HL-60 (cell line): ENCODE measurements at regions not wholly inside any gene's neighbourhood (a gene's known extent, or its start where the extent isn't known, plus 50 kb on each side); places are given as distances from the start of the nearest gene placed in this dataset.

Experiments
- DNase-seq, 2 experiments: peaks; one replicate each; pipeline ENCODE4 v3.0.0-alpha.2; 2010 to 2020; ENCODE audit warnings: low read depth in 1 of 2, low spot score in 1 of 2
- H3K27ac ChIP-seq: fragments of 250-450 bp; sonication (Bioruptor Pico); replicated peaks from 2 replicates; pipeline ENCODE4 v1.5.1; 2020; ENCODE audit warnings: mild to moderate bottlenecking, moderate library complexity
- H3K27me3 ChIP-seq: fragments of 250-450 bp; sonication (Bioruptor Pico); 2 replicates; pipeline ENCODE4 v1.5.1; 2021; ENCODE audit warnings: mild to moderate bottlenecking, moderate library complexity; ENCODE audit not compliant: insufficient read depth, poor library complexity, severe bottlenecking
- H3K4me3 ChIP-seq: replicated peaks from 2 replicates; pipeline ENCODE4 v1.5.1; 2011; ENCODE audit warnings: mild to moderate bottlenecking, control low read depth, low read length; ENCODE audit not compliant: insufficient read depth
- GABPA ChIP-seq: IDR thresholded peaks from 2 replicates; pipeline ENCODE4 v1.6.1; 2012; ENCODE audit warnings: low read depth
- POLR2AphosphoS5 ChIP-seq: IDR thresholded peaks from 2 replicates; pipeline ENCODE4 v1.6.1; 2012; ENCODE audit warnings: low read depth
- REST ChIP-seq: IDR thresholded peaks from 2 replicates; pipeline ENCODE4 v1.6.1; 2012; ENCODE audit warnings: low read depth; ENCODE audit not compliant: insufficient replicate concordance
- SPI1 ChIP-seq: IDR thresholded peaks from 2 replicates; pipeline ENCODE4 v1.6.1; 2012; ENCODE audit warnings: low read depth, mild to moderate bottlenecking, borderline replicate concordance
- TF ChIP-seq, protein P1 (sequence below): IDR thresholded peaks from one replicate; pipeline ENCODE4 v1.5.1; 2011; ENCODE audit warnings: low read length, control low read depth, inconsistent platforms; ENCODE audit not compliant: insufficient read depth

DNA sequence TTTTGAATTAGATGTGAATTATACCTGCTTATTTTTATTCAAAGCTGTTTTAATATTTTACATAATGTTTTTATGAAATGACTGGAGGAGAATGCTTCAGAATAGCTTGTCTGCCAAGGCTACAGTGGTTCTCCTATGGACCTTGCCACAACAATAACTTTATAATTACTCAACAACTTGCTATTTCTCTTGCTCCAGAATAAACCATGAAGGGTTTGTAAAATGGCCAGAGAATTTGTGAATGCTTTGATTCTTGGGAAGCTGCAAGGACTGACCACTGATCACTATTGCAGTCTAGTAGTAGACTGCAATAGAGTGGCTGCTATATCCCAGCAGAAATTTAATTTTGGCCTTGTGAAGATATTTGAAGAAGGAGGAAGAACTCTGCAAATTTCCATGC is 199.7 kb downstream of the FAT3 start:
- DNase-seq = no peak
- Histone ChIP-seq H3K4me3 (no peak overlapping the region), H3K27ac (no peak overlapping the region), H3K27me3 (no peaks in the 10 kb centered on the region)
- no peak for TF ChIP-seq POLR2AphosphoS5
- TF ChIP-seq REST = no peak
- TF ChIP-seq SPI1 = no peak
- TF ChIP-seq GABPA = no peak
- TF ChIP-seq, protein P1, sequence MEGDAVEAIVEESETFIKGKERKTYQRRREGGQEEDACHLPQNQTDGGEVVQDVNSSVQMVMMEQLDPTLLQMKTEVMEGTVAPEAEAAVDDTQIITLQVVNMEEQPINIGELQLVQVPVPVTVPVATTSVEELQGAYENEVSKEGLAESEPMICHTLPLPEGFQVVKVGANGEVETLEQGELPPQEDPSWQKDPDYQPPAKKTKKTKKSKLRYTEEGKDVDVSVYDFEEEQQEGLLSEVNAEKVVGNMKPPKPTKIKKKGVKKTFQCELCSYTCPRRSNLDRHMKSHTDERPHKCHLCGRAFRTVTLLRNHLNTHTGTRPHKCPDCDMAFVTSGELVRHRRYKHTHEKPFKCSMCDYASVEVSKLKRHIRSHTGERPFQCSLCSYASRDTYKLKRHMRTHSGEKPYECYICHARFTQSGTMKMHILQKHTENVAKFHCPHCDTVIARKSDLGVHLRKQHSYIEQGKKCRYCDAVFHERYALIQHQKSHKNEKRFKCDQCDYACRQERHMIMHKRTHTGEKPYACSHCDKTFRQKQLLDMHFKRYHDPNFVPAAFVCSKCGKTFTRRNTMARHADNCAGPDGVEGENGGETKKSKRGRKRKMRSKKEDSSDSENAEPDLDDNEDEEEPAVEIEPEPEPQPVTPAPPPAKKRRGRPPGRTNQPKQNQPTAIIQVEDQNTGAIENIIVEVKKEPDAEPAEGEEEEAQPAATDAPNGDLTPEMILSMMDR = no peak

- no peak for DNase-seq
- Histone ChIP-seq H3K4me3 (no peak overlapping the region), H3K27me3 (no peaks in the 10 kb centered on the region), H3K27ac (no peak overlapping the region)
- no peak for TF ChIP-seq REST
- TF ChIP-seq POLR2AphosphoS5 = no peak
- TF ChIP-seq, protein P1 = no peak
- no peak for TF ChIP-seq SPI1
- no peak for TF ChIP-seq GABPA
Observed at GRCh38 chr11:92425127-92425526, 200.5 kb downstream of the FAT3 start.

DNA sequence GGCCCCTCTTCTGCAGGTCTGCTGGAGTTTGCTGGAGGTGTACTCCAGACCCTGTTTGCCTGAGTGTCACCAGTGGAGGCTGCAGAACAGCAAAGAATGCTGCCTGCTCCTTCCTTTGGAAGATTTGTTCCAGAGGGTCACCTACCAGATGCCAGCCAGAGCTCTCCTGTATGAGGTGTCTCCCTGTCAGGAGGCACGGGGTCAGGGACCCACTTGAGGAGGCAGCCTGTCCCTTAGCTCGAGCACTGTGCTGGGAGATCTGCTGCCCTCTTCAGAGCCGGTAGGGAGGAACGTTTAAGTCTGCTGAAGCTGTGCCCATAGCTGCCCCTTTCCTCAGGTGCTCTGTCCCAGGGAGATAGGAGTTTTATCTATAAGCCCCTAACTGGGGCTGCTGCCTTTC is 207.9 kb downstream of the FAT3 start:
- no peak overlapping the region for H3K4me3 ChIP-seq
- no peak for TF ChIP-seq POLR2AphosphoS5
- TF ChIP-seq SPI1 = no peak
- no peak for TF ChIP-seq REST
- no peak for TF ChIP-seq GABPA
- no peaks in the 10 kb centered on the region for H3K27me3 ChIP-seq
- DNase-seq = no peak
- H3K27ac ChIP-seq = no peak overlapping the region
